ENCODE measurements at regions not wholly inside any gene's neighbourhood (a gene's known extent, or its start where the extent isn't known, plus 50 kb on each side); places are given as distances from the start of the nearest gene placed in this dataset.

DNA sequence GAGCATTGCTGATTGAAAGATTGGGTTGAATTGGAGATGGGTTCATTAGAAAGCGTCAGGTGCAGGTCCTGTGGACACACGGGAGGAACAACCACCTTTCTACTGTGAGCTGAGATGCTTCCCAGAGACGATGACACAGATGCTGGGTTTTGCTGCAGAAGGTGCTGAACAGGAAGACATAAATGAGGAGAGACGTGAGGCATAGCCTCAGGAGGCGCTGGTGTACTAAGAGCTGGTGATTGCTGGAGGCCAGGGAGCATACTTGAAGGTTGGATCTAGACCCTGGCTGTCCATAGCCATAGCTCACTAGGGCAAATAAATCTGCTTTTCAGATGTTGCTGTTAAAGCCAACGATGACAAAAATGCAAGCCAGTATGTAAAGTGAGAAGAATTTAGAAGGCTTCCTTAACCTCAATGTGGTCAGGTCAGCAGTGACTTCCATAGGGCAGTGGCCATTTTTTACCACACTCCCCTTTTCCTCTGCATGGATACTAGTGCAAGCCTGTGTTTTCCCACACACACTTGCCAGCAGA, 153.7 kb downstream of the SOX11 start:
- no peak for DNase-seq

DNA sequence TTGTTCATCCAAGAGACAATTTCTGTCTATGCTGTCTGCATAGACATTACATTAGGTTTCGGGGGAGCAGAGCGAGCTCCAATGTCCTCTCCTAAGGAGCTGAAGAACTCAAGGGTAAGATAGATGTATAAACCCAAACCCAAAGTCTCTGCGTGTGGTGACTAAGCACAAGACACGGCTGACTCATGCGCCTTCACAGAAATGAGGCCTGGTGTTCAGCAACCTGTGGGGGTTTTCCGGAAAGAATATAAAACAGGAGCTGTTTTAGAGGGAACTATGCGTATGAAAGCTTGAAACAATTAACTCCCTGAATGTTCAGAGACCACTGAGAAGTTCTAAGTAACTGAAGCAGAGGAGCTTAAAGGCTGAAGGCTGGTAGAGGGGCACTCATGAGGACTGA, 154.7 kb downstream of the SOX11 start:
- DNase-seq: peak; percentile 1

GRCh38 chr2:5849562-5849961, 157.4 kb downstream of the SOX11 start:
- no peak for DNase-seq

DNA sequence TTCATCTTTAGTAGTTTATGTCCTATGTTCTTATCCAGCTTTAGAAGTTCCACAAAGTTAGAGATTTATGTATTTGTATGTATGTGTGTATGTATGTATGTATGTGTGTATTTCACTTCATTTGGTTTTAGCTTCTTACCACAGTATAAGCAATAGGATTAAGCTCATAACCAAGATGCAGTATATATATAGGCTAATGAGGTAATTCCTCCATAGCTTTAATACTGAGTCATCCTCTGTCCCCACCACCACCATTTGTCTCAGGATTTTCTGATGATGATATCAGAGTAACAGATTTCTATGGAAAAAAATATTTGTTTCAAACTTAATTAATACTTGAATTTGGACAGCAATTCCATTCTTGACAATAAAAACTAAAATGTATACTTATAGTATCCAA, 159.2 kb downstream of the SOX11 start:
- DNase-seq: no peak

DNA sequence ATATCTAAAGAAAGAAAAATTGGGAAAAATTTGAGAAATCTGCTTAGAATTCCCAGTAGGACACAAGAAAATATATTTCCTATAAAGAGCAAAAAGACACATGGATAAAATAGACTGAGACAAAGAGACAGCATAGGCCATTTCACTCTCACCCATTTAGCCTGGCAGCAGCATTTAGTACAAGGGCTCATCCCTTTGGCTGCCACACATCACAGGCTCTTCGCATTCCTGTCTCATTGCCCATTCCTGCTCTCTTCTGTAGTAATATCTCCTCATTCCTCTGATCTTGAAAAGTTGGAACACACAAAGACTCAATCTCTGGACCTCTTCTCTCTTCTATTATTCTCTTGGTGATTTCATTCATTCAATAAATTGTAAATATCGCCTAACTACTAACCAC, 162.6 kb downstream of the SOX11 start:
- DNase-seq: no peak

DNA sequence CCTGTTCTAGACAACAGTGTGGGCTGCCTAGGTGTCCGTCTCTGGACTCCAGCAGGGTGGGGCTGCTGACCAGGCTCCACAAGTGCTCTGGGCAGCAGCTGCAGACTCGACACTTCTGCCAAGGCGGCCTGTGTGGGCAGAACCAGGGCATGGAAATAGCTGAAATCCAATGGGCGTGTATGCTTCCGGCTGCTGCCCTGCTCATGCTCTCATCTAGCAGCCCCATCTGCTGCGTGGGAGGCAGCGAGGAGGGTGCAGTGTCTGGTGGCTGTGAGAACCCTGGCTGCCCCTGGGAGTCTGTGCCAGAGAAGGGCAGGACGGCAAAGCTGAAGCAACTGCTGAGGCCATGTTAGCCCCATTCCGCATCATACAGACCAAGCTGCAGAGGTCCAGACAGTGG, 174.9 kb downstream of the SOX11 start:
- DNase-seq: no peak

DNA sequence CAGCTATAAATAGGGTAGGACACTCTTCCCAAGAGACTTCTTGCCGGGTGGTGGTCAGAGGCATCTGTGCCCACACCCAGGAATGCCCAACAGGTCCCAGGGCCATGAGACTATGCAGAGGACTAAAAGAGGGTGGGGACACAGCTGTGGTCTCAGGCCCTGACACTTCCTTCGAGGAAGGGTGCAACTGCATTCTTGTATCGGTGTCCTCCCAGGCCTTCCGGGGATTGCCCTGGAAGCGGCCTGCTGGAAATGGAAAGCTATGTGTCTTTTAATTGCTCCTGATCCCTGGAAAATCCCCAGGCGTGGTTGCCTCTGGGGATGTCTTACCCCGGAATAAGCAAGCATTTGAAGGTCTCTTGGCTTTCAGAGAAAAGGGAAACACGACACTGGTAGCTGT, 176.7 kb downstream of the SOX11 start:
- DNase-seq: no peak

DNA sequence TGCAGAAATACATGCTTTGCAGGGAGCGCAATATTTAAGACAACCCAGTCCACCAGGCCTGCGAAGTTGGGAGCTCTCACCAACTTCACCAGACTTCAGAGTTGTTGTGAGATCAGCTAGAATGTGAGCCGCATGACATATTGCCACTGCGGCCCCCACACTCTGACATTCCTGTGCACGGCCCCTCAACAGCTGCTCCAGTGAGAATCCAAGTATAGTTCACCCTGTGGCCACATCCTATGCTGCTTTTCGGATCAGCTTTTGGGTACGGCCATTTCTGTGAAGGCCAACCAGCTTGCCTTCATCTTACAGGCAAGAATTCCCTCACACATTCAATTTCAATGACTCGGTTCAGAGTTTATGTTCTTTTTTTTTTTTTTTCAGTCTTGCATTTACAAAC, 177.8 kb downstream of the SOX11 start:
- no peak for DNase-seq

GRCh38 chr2:5877360-5877759, 185.2 kb downstream of the SOX11 start:
- DNase-seq: no peak

GRCh38 chr2:5885451-5886173, 193.4 kb downstream of the SOX11 start:
- DNase-seq: no peak

GRCh38 chr2:5886462-5886861, 194.3 kb downstream of the SOX11 start:
- DNase-seq: no peak

GRCh38 chr2:5888126-5888525, 195.9 kb downstream of the SOX11 start:
- no peak for DNase-seq

DNA sequence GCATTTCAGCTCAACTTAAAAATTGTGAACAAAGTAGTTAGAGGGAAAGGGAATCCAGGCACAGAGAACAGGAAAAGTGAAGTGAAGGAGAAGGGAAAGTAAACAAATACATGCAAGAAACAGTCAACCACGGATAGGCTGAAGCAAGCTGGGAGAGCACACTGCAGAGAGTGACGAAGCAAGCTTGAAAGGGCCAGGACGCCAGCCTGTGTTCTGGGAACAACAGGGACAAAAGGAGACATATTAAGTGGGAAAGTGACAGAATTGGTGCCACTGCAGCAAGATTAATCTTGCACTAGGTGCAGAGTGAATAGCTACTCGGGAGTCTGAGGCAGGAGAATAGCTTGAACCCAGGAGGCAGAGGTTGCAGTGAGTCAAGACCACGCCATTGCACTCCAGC, 197.3 kb downstream of the SOX11 start:
- no peak for DNase-seq

DNA sequence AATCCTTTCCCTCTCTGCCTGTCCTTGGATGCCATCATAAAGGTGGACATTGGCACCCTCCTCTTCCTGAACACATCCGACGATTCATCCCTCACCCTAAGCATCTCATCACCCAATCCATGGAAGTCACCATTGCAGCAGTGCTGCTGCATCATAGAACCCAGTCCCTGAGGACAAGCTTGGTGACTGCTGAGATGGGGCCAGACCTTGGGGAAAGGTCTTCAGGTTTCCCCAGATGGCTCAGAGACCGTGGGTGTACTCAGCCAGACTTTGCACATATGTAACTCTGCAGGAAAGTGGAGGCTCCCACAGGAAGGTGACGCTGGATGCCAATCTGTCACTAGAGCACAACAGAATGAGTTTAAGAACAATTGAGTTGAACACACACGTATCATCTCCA, 202.2 kb downstream of the SOX11 start:
- no peak for DNase-seq

DNA sequence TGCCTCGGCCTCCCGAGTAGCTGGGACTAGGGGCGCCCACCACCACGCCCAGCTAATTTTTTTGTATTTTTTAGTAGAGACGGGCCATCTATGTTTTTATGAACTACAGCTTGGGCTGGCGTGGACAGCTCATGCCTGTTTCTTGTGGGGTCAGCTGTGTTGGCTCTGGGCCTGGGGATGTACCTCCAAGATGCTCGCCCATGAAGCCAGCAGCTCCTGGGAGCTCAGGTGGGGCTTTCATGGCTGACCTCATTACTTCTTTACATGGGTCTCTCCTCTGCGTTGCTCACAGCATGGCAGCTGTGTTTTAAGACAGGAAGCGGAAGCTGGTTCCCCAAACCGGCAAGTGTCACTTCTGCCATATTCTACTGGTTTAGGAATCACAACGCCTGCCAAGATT, 203.1 kb downstream of the SOX11 start:
- no peak for DNase-seq

DNA sequence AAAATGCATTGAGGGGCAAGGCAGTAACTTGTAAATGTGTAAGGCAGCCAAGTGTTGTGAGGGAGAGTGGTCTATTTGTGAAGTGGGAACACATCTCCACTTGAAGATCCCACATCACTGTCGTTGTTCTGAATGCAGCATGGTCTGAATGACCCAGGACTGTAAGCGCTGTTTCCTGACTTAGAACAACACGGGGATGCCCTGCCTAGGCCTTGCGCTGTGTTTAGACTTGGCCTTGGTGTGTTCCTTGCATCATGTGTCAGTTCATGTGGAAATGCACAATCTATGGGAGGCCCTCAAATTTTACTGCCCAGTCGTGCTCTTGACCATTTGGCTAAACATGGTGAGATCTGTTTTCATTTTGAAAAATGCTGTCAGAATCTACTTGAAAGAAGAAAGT, 205.1 kb downstream of the SOX11 start:
- no peak for DNase-seq

- no peak for DNase-seq
Observed at GRCh38 chr2:5898667-5899066, 206.5 kb downstream of the SOX11 start.

DNA sequence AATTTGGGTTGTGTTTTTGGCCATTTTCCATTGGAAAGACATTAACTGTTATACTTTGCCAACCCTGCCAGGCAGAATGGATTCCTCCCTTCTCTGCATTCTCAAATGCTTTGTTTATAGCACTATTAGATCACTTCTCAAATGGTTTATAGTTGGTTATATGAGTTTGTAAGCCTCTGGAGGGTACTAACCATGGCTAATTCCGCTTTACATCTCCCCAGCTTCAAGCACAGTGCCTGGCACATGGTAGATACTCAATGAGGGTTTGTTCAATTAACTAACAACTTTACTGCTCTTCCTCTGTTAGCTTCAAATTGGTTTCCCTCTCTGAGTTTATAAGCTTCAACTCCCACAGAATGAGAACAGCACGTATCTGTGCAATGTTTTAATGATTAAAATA, 213.5 kb downstream of the SOX11 start:
- no peak for DNase-seq

GRCh38 chr2:5908071-5908470, 215.9 kb downstream of the SOX11 start:
- DNase-seq: no peak

DNA sequence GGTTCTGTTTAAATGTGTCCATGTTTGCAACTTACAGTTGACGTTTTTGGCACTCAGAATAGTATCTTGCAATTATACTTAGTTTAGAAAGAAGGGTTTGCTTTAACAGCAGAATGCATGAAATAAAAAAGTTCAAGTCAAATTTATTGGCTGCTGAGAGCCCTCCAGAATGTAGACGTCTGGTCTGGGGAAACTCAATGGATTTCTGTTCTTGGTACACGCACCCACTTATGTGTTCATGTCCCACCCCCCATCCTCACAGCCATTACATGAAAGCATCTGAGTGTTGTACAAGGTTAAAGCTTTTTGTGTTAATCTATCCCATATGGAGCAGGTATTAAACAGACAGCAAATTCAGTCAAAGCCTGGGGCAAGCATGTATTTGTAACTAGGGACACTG, 219.5 kb downstream of the SOX11 start:
- DNase-seq: no peak

GRCh38 chr2:5913711-5914395, 221.7 kb downstream of the SOX11 start:
- no peak for DNase-seq

GRCh38 chr2:5914811-5915611, 222.8 kb downstream of the SOX11 start:
- no peak for DNase-seq

DNA sequence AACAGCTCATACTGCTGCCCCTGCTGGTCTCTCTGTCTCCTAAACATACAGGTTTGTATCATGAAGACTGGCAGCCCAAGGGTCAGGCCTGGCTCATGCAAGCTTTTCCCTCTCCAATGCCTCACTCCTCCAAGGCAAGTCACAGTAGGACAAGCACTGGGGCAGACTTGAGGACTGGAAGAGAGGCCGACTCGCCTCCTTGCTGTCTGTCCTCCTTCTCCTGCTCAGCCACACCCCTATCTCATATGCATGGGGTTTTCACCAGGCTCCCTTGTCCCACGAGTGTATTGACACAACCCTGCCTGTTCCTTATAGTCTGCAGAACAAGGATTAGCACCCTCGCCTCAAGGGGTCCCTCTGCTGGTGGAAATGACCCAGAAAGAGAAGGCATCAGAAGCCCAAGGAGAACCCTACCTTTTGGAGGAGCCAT, 223.7 kb downstream of the SOX11 start:
- peak; percentile 18 for DNase-seq

Data from activated CD4-positive, alpha-beta T cell treated with anti-CD3 and anti-CD28 coated beads, Interleukin-2, amount 50 U/mL, for 16 hours (primary cell).